GM19468 (cell line): ENCODE measurements at regions not wholly inside any gene's neighbourhood (a gene's known extent, or its start where the extent isn't known, plus 50 kb on each side); places are given as distances from the start of the nearest gene placed in this dataset.

Experiments used
- ATAC-seq: cut with Tn5 transposase; IDR thresholded peaks from one replicate; pipeline ENCODE4 v1.9.1; 2021; ENCODE audit warnings: mild to moderate bottlenecking, moderate library complexity, moderate number of reproducible peaks; ENCODE audit not compliant: unreplicated experiment; ENCODE audit errors: extremely low read depth

DNA sequence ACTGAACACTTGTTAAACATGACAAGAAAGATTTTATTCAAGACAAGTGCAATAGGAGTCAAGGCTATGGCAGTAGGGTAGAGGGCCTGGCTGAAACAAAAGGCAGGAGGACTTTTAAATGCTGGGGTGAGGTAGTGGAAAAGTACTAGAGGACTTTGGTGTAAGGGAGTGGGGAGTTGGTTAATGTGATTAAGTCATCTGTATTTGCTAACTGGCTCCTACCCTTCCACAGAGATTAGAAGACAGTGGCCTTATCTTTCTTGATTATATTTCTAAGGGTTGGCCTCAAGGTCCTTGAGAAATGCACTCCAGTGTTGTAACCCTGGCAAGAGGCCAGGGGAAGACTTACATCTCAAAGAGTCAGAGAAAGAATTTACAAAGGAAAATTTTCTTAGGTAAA lies 160.2 kb upstream of the FTMT start:
- no peak for ATAC-seq

DNA sequence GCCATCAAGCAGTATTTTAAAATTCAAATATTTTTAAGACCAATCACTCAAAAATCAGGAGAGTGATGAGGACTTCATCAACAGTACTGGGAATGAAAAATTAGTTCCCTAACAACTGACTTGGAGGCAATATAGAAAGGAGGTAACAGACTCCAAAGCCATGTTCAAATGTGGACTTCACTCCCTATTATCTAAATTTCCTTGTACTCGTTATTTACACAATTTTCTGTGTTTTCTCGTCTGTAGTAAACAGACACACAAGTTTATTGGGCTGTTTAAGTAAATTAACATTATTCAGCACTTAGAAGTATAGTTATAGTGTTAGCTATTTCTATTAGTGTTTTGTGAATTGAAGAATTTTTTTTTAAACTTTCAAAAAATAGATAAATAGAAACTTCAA lies 159.5 kb upstream of the FTMT start:
- no peak for ATAC-seq

DNA sequence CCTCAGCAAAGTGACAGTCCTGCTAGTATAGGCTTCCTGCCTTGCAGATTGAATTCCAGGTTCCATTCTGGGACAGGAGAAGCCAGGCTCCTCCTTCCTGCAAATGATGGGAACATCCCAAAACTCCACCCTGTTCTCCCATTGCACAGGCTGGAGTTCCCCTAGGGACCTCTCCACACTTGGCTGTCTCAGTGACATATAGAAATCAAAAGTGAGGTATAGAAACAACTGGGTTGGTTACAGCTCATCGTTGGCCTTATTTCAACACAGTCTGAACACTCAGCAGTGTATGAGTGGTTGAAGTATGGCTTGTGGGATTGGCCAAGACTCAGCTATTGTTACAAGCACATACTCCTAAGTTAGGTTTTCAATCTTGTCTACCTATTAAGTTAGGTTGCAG lies 157.8 kb upstream of the FTMT start:
- no peak for ATAC-seq

DNA sequence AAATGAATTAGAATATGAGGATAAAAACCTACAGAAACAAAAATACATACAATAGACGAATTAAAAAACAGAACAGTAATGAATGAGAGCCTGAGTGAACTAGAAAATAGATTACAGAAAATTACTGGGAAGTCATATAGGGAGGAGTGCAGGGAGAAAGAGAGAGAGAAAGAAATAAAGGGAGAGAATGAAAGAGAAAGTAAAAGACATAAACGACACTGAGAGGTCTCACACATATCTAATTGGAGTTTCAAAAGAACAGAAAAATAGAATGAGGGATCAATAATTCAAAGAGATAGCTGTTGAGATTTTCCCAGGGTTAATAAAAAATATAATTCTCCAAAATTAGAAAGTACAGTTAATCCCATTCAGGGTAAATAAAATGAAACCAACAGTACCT lies 156.4 kb upstream of the FTMT start:
- ATAC-seq: no peak

DNA sequence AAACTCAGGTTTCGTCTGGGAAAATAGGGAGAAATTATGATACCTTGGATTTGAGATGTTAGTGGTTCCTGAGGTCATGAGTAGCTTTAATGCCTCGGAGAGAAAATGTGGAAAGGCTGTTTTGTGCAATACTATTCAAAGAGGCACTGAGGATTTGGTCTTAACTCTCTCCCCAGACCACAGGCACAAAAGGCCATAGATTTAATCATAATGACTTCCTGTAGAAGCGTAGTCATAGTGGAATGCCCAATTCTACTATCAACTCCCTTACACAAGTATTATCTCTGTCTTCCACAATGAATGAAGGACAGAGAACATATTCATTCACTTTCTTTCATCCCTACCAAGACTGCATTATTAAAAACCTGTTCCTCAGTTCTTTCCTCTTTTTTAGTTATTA lies 153.0 kb upstream of the FTMT start:
- no peak for ATAC-seq

DNA sequence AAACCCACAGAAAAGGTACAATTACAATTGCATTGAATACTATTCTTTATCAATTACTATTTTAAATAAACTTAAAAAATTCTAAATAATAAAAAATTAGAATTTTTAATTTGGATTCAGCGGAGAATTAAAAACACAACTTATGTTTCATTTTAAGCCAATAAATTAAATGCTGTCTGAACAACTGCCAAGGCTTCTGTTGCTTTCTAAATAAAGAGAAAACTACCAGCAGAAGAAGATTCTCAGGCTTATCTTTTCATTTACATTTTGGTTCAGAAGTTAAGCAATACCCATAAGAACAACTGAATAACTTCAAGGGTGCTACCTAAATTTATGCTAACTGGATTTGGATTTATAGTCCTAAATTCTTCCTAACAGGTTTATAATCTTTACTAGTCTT lies 150.0 kb upstream of the FTMT start:
- ATAC-seq: no peak

DNA sequence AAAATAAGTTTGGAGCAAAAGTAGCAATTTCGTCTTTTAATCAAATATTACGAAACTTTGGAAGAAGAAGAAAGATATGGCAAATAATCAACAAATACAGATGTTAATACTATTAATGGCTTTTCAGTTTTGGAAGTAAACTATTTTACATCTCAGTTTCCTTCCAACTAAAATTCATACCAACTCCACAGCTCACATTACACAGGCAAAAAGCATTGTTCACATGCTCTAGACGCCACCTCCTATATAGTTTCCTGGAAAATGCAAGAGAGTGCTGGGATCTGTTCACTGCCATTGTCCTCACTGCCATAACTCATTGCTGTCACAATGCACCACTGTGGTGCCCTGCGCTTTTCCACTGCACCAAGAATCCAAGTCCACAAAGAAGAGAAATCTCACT lies 149.0 kb upstream of the FTMT start:
- no peak for ATAC-seq

DNA sequence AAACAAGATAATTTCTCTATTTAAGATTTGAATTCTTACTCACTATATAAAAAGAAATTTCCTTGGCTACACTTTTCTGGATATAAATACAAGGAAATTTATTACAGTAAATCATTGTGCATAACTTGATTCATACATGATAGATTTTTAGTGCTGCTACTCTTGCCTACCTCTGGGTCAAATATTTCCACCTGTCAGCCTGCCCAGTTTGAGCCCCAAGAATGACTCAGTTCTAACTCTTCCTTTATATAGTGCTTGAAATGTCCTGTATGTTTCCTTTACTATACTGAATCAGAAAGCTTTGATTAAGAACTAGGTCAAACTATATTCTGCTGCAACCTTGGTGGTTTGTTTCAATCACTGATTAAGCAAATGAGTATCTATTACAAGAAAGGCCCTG lies 147.4 kb upstream of the FTMT start:
- no peak for ATAC-seq

DNA sequence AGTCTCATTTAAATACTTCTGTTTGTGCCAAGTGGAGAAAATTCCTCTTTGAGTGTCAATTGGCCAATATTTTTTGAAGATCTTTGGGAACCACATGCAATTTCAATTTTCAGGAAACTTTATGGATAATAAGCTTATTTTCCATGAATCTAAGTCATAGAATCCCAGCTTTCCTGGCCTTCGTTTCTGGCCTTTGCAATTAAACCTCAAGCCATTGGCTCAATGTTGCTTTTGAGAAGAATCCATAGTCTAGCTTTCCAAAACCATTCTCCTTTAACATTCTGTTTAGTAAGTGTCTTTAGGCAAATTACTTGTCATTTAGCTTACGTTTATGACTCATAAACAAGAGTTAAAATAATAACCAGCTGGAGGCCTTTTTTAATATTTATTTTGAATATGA lies 145.0 kb upstream of the FTMT start:
- no peak for ATAC-seq

DNA sequence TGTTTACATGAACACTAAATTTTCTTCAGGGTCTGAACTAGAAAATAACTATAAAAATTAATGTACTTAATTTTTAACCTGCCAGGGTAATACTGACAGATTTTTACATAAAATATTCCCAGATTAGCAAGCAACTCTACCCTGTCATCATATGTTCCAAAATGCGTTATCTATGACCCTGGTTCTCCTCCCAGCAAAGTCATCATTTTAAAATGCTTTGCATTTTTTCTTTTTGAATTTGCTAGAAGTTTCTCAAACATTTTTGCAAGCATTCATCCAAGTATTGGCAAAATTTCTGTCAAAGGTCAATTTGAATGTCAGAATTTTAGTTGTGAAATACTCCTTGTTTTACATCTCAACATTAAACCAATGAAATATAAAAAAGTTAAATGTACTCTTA lies 144.5 kb upstream of the FTMT start:
- no peak for ATAC-seq

DNA sequence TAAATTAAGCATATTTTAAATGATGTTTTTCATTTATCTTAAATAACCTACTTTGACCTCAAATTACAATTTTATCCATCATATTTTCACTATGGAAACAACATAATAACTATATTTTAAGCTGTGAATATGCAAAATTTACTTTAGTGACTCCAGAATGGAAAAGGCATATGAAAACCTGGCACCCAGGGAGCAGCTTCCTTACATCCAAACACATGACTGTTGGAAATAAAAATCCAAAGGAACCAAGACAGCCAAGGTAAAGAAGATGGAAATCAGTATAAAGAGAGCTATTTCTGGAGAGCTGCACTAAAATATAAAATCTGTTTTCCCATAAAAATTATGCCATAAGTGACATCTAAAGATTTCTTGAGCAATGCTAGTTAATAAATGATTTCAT lies 140.3 kb upstream of the FTMT start:
- no peak for ATAC-seq

DNA sequence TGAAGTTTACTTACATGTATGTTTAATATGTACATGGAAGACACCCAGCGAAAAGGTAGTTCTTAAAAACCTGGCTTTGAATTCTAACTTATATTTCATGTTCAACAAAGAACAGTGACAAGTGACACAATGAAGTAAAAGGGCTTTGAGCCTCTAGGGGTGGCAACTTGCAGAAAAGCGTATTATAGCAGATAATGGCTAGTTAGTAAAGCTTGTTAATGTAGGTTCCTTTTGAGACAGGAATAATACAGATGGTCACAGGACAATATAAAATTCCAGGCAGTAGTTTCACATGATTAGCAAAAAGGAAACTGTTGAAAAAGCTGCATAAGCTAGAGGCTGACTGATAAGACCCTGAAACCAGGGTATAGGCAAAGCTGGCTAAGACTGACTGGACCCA lies 132.4 kb upstream of the FTMT start:
- no peak for ATAC-seq

DNA sequence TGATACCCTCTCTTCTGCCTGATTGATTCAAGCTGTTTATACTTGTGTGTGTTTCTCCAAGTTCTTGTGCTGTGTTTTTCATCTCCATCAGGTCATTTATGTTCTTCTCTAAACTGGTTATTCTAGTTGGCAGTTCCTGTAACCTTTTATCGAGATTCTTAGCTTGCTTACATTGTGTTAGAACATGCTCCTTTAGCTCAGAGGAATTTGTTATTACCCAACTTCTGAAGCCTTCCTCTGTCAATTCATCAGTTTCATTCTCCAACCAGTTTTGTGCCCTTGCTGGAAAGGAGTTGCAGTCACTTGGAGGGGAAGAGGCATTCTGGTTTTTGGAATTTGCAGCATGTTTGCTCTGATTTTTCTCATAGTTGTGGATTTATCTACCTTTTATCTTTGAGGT lies 126.2 kb upstream of the FTMT start:
- ATAC-seq: no peak

DNA sequence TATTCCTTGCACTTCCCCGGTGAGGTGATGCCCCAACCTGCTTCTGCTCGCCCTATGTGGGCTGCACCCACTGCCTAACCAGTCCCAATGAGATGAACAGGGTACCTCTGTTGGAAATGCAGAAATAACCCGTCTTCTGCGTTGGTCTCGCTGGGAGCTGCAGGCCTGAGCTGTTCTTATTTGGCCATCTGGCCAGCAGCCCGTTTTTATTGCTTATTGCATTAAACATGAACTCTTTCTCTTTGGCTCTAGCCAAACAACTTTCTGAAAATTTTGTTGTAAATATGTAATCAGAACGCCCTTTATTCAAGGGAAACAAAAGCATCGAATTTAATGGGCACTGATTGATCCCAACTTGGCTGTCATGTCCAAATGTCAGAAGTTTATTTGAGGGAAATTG lies 124.7 kb upstream of the FTMT start:
- no peak for ATAC-seq

DNA sequence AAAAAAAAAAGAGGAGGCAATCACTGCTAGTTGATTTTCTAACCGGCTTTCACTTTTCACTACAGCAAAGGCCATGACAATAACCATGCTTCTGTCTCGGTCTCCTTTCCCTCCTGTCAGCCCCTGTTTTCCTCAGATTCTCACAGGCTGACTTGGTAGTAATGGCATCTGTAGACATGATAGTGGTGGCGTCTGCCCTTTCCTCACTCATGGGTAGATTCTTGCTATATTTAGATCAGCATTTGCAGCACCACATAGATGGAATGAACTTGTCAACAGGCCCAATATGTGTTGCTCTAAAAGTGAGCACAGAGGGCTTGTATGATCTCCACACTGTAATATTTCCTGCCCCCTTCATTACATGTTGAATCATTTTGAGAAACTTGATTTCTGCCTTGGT lies 120.3 kb upstream of the FTMT start:
- no peak for ATAC-seq

DNA sequence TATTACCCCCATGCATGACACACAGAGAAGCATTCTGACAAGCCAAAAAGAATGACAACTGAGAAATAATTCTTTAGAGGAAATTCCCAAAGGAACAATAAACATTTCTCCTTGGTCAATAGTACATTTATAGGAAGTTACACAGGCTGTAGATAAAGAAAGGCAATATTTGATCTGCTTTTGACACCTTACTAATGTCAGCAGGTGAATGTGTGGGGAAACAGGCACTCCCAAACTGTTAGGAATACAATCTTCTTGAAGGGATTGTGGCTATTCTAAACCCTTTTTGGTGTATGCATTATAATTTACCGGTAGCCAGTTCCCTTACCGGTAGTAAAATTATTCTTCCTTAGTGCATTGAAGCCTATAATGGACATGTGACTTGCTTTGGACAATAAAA lies 116.1 kb upstream of the FTMT start:
- ATAC-seq: no peak

DNA sequence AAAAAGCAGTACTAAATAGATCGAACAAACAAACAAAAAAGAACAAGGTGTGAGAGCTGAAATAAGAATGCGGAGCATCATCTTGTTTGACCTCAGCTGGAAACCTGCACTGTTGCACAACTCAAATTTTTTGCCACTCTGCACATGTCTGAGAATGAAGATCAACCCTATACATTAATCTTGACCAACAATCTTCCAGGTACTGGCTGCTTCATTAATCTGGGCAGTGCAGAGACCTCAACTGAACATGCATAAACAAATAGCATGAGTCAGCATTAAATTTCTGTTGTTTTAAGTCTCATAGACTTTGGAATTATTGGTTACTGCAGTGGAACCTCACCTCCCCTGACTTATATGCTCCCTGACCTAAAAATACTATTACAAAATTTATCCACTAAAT lies 114.6 kb upstream of the FTMT start:
- no peak for ATAC-seq

DNA sequence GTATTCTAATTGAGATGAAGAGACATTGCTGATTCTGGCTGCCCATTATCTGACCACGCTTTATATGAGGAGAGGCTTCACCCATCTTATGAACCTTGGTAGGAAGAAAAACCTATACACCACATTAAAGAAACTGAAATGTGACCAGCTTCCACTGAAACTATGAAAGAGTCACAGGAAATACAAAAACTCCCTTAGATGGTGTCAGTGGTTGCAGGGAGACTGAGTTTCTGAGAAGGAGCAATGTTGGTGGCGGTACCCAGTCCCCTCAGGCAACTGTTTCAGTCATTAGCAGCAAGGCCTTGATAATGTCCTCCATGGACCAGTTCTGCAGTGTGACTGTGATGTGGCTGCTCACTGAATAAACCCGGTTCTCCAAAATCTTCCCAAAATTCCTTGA lies 110.5 kb upstream of the FTMT start:
- ATAC-seq: no peak

DNA sequence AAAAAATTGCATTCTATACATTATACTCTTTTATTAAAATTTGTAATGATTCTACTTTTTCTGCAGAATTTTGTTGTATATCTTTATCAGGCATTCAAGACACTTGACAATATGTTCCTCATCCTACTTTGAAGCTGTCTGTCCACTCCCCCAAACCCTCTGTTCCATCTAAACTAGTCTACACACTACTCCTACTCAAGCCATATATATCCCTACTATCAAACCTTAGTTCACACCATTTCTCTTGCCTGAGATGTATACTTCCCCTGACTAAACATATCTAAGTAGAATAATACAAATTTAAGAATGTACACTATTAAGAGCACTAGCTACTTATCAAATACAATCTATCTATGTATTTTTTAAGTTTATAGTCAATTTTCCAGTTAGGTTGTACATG lies 107.1 kb upstream of the FTMT start:
- no peak for ATAC-seq

DNA sequence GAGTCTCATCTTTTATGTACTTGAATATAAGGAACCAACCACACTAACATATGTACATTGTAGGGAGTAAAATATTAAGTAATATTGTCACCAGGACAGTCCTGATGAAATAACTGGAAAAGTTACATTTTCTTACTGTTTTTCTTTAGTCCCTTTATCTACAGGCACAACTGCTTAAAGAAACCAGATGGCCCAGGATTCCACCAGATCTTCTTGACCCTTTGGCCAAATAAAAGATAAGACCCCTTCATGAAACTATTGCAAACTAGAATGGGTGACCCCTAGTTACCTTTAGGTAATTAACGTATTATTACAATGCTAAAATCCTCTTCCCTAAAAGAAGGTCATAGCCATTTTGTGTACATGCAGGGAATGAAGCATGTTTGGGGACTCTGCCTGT lies 106.3 kb upstream of the FTMT start:
- ATAC-seq: no peak

DNA sequence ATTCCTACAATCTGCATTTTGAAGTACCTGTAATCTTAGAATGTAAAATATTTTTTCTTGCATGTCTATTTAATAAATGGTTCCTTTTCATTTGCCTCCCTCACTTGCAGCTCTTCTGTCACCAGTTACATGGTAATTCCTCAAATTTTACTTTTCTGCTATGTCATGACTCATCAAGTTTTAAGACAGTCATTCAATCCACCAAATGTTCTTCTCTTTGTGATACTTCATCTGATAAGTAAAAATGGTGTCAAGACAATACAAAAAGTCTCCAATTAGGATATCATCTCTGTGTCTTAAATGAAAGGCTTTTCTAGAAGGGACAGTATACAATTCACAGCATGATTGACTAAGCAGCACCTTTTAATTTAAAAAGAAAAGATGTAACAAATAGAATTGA lies 104.9 kb upstream of the FTMT start:
- no peak for ATAC-seq

DNA sequence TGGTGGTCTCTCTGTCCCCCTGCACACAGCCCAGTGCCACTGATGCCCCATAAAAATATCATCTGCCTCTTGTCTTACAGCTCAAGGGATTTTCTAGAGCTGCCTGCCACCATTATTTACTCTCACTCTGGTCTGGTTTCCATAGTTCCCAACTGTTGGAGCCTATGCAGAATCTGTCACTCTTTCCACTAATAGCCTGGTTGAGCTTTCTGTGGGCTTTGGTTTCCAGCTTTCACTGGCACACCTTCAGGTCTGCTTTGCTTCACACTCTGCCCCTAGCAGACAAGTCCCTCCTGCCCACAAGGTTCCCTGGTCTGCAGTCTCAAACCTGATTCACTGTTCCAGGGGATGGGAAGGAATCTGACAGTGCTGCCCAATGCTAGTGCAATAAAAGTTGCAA lies 103.0 kb upstream of the FTMT start:
- ATAC-seq: no peak

DNA sequence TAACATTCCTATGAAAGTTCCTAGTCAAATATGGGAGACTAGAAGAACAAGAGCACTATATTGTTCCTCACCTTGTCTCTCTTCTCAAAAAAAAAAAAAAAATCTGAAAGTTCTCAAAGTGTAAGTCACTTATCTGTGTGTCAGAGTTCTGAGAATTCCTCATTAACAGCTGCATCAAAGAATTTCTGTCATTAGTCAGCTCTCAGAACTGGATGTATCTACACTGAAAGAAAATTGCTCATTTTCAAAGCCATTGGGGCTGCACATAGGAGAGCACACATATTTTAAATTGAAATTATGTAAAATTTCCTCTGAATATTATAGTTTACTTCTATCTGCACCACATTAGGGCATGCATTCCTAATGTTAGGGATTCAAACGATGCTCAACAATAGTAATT lies 99.5 kb upstream of the FTMT start:
- no peak for ATAC-seq

DNA sequence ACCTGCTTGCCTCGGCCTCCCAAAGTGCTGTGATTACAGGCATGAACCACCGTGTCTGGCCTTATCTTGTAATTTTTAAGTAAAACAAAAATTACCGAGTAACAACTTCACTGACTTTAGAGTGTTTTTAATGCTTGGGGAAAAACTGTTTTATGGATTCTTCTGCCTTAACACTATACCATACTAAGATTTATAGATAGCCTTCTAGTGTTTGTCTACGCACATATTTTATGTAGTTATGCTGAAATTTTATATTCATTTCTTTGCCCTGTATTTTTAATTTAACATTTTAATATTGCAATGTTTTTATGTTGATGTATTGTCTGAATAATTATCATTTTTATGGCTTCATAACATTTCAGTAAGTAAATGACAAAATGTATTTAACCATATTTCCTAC lies 96.4 kb upstream of the FTMT start:
- ATAC-seq: no peak
